NAMALWA (cell line): ENCODE measurements at regions not wholly inside any gene's neighbourhood (a gene's known extent, or its start where the extent isn't known, plus 50 kb on each side); places are given as distances from the start of the nearest gene placed in this dataset.

Source experiments
- DNase-seq: peaks from one replicate; pipeline ENCODE4 v3.0.0-alpha.2; 2015; ENCODE audit warnings: low spot score

DNA sequence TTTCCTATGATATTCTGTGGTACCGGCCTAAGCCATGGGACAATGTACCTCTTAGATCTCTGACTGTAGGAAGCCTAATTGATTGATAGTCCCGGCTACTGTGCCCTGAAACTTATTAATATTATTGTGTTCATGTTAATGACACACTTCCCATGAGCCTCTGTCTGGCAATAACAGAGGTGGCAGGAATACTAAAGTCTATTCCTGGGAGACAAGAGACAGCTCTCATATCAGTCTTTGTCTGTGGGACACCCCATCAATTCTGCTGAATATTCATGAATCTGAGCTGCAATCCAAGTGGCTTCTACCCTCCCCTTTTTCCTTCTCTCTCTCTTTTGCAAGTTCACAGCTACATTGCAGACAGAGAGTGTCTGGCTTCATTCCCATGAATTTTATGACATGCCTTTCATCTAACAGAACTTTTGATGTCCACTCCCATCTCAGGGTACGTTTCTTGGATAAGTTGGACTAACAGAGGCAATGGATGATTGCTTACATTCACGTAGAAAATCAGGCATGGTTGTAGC is 907.5 kb downstream of the ZPLD1 start:
- no peak for DNase-seq

- DNase-seq, result no peak
Measured at GRCh38 chr3:103349760-103350159, 914.9 kb downstream of the ZPLD1 start.

- no peak for DNase-seq
Measured at GRCh38 chr3:103365467-103365866, 930.7 kb downstream of the ZPLD1 start.

GRCh38 chr3:103367481-103367880 is 932.7 kb downstream of the ZPLD1 start:
- no peak for DNase-seq

- DNase-seq, result no peak
Measured at GRCh38 chr3:103371411-103371810, 936.6 kb downstream of the ZPLD1 start.

DNA sequence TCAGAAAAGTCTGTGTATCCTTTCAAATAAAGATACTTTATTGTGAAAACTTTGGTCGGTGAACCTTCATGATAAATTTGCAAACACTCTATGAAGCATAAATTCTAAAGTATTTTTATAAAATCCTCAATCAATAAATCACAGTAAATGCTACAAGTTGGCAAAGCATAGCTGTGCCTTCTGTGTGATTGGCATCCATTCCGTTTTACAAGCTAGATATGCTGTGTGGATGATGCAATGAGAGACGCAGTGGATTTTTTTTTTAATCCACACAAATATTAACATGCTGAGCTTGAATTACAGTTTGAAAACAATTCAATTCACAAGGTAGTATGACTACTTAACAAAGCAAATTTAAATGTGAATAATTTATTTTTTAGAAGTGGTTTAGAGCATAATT is 937.2 kb downstream of the ZPLD1 start:
- DNase-seq, result no peak

- DNase-seq, result no peak
Measured at GRCh38 chr3:103380391-103380790, 945.6 kb downstream of the ZPLD1 start.

GRCh38 chr3:103381296-103382079 is 946.7 kb downstream of the ZPLD1 start:
- no peak for DNase-seq

GRCh38 chr3:103385961-103386656 is 951.3 kb downstream of the ZPLD1 start:
- DNase-seq, result no peak

DNA sequence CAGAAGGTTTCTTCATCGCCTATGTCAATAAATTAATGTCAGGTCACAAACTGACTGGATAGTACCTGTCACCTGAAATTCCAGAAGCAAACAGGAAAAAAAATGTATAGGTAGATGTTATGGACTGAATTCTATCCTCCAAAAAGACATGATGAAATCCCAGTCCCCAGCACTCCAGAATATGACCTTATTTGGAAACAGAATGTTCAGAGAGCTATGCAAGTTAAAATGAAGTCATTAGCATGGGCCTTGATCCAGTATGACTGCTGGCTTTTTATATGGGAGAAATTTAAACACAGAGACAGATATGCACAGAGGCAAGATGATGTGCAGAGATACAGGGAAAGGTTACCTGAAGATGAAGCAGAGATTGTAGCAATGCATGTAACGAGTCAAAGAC is 953.4 kb downstream of the ZPLD1 start:
- DNase-seq, result no peak

DNA sequence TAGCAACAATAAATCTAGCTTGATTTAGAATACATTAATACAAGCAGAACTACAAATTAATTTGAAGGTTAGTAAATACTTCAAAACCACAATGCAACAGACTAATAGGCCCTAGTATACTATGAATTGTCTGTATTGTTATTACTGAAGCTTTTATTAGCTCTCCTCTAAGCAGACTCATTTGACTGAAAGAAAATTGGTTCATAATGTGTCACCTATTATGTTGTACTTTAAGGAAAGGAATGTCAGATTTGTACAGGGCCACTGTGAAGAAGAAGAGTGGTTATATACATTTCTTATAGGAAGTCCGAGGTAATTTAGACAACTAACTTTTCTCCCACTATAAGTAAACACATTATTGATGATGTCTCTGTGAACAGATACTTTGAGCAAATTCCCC is 954.5 kb downstream of the ZPLD1 start:
- DNase-seq, result no peak

- no peak for DNase-seq
Measured at GRCh38 chr3:103393395-103394186, 958.8 kb downstream of the ZPLD1 start.

GRCh38 chr3:103403191-103403590 is 968.4 kb downstream of the ZPLD1 start:
- DNase-seq, result no peak

DNA sequence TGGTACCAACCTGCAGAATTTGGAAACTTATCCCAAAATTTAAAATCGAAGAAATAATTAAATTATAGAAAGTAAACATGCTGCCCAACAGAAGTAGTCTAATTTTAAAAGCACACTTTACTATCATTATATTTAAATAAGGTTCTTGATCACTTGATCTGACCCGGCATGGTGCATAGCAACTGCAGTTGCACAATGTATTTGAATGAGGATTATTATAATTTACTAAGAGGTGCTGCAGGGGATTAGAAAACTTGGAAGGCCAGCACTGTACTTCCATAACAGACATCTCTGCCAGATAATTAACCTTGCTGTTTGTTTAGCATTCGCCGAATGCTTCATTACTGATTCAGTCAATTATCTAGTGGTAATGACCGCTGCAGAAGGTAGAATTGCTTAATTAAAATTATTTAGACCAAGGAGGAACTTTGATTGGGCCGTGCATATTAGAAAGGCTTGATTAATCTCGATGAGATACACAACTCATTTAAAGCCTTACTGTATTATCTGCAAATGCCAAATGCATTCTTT is 971.6 kb downstream of the ZPLD1 start:
- DNase-seq, result no peak

DNA sequence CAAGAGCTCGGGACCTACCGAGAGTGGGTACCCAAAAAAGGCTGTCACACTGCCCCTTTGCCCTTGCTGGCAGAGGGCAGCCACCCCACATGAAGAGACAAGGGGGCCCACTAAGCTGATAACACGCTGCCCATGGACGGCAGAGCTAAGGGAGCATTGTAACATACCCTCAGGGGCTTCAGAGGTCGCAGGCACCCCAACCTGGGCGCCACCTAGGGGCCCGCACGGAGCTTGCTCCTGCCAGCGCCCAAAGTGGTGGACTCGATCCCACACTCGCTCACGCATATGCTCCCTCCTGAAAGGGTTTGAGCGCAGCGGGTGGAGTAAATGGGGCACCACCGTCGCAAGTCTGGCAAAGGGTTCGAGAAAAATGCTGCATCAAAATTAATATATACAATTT is 975.4 kb downstream of the ZPLD1 start:
- peak; percentile 16 for DNase-seq

DNA sequence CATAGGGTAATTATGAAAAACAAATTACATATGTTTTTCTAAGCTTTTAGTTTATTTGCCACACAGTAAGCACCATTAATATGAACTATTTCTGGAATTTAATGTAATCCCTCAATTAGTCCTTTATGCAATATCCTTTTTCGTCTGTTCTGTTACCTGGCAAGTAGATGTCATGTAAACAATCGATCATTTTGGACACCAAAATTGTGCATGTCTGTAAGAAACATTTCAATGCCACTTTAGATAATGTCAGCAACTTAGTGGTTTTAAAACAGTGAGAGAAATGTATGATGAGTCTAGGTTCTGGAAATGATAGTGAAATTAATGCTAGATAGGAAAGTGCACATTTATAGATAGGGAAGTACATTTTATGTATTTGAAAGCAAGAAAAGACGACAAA is 986.6 kb downstream of the ZPLD1 start:
- DNase-seq, result no peak

DNA sequence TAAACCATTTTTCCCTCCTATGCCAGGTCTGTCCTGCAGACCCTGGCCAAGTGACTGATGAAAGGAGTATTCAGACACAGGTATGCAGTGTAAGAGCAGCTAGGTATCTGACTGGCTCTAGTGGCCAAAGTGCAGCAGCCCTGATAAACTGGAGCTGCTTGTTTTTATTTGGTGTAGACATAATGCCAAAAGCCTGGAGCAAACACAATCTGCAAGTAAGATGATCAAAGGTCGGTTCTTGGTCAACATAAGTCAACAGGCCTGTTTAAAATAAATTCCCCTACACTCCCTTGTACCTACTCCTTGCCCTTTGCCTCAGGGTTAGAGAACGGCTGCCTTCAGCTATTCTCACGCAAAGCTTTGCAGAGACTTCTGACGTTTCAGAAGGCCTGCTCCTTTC is 1003.1 kb downstream of the ZPLD1 start:
- no peak for DNase-seq

- DNase-seq, result peak; percentile 58
Measured at GRCh38 chr3:103440539-103441203, 1005.9 kb downstream of the ZPLD1 start.

GRCh38 chr3:103446953-103447629 is 1012.3 kb downstream of the ZPLD1 start:
- no peak for DNase-seq

DNA sequence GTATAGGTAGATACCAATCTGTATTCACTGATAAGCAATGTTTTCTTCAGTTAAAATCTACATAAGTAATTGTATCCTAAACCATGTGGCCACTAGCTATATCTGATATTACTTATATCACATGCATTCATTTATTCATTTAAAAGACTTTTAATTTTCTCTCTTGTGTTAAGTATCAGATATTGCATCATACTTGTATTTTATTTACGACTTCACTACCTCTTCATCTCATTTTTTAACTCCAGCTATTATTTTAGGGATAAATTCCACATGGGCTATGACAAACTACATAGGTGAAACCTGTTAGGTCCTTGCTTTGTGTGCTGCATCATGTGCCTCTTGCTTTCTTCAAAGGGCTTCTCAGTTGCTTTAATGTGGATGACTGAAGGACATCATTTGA is 1018.3 kb downstream of the ZPLD1 start:
- DNase-seq, result no peak

DNA sequence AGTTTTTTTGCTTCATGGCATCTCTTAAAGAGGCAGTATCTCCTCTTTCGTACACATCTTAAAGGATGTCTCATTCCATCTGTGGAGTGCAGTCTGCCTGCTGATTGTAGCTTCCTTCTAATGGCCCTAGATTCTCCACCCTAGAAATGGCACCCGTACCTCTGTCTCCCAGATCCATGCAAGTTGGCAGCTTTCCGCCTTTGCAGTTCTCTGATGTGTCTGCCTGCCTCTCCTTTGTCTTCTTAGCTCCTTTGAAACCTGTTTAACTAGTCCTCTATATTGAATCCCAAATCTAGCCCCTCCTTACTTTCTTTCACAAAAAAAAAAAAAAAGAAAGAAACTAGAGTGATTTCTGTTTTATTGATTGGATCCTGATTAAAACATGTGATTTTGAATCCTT is 1025.0 kb downstream of the ZPLD1 start:
- no peak for DNase-seq
